ENCODE measurements at regions not wholly inside any gene's neighbourhood (a gene's known extent, or its start where the extent isn't known, plus 50 kb on each side); places are given as distances from the start of the nearest gene placed in this dataset.

GRCh38 chr17:79335456-79335855 lies 260.8 kb downstream of the ENGASE start:
- in situ Hi-C loops (cut with HindIII; ENCODE audit: low sequenced_read_pairs) = no loop called here
- no peak for TF ChIP-seq CTCF (IDR thresholded peaks at IDR 0.05; ENCODE audit: low read depth, low read length)
- H3K4me3 ChIP-seq (ENCODE audit: low read depth, low read length) = no peak overlapping the region

GRCh38 chr17:79332011-79332554 lies 257.5 kb downstream of the ENGASE start:
- in situ Hi-C loops (cut with HindIII; ENCODE audit: low sequenced_read_pairs) = no loop called here
- no peak overlapping the region for H3K4me3 ChIP-seq (ENCODE audit: low read depth, low read length)
- DNase-seq (ENCODE audit: low read depth, low spot score) = no peak
- TF ChIP-seq CTCF (IDR thresholded peaks at IDR 0.05; ENCODE audit: low read depth, low read length) = no peak

More at GRCh38 chr17:79335456-79335855, 260.8 kb downstream of the ENGASE start:
- no peak for DNase-seq (ENCODE audit: low read depth, low spot score)

GRCh38 chr17:79331492-79331891 lies 256.9 kb downstream of the ENGASE start:
- no peak overlapping the region for H3K4me3 ChIP-seq (ENCODE audit: low read depth, low read length)
- in situ Hi-C loops (cut with HindIII; ENCODE audit: low sequenced_read_pairs) = no loop called here
- TF ChIP-seq CTCF (IDR thresholded peaks at IDR 0.05; ENCODE audit: low read depth, low read length) = no peak
- no peak for DNase-seq (ENCODE audit: low read depth, low spot score)

GRCh38 chr17:79330696-79331095 lies 256.1 kb downstream of the ENGASE start:
- DNase-seq (ENCODE audit: low read depth, low spot score) = no peak
- no peak overlapping the region for H3K4me3 ChIP-seq (ENCODE audit: low read depth, low read length)
- in situ Hi-C loops (cut with HindIII; ENCODE audit: low sequenced_read_pairs) = no loop called here
- no peak for TF ChIP-seq CTCF (IDR thresholded peaks at IDR 0.05; ENCODE audit: low read depth, low read length)

GRCh38 chr17:79330229-79330628 lies 255.6 kb downstream of the ENGASE start:
- TF ChIP-seq CTCF (IDR thresholded peaks at IDR 0.05; ENCODE audit: low read depth, low read length) = no peak
- no peak for DNase-seq (ENCODE audit: low read depth, low spot score)
- in situ Hi-C loops (cut with HindIII; ENCODE audit: low sequenced_read_pairs) = no loop called here
- no peak overlapping the region for H3K4me3 ChIP-seq (ENCODE audit: low read depth, low read length)

- H3K4me3 ChIP-seq (ENCODE audit: low read depth, low read length) = no peak overlapping the region
- DNase-seq (ENCODE audit: low read depth, low spot score) = no peak
- no peak for TF ChIP-seq CTCF (IDR thresholded peaks at IDR 0.05; ENCODE audit: low read depth, low read length)
- in situ Hi-C loops (cut with HindIII; ENCODE audit: low sequenced_read_pairs) = no loop called here
These were observed 252.2 kb downstream of the ENGASE start for GRCh38 chr17:79326814-79327213.
